ENCODE measurements at regions not wholly inside any gene's neighbourhood (a gene's known extent, or its start where the extent isn't known, plus 50 kb on each side); places are given as distances from the start of the nearest gene placed in this dataset.

DNA sequence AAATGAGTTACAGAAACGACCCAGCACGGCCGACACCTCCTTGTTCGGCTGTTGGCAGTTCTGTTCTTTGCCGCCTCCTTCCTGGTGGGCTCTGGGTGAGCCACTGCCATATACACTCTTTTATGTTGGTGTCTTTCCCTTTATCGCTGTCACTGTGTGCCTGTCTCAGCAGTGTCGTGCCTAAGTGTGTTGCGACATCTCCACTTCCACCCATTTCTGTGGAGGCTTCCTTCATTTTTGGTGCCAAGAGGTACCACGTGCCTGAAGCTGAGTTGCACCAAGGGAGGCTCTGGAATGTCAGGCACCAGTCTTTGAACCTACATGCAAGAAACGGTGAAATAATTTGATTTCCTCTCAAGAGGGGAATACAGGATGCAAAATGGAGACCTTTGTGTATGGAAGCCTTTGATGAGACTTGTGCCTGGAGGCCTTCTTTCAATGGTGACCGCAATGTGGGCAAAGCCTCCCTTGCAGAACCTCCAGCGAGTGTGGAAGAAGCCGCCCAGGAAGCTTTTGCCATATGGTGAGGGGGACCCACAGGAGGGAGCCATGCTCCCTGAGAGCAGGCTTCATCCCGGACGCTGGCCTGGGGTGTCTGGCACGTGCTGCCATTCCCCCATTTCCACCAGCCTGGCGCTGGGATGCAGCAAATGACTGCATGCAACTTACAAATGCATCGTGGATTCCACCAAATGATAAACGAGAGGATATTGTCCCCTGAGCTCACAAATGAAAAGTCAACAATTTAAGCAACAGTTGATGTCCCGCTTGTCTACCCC, 136.2 kb downstream of the TEX29 start:
- no peak for DNase-seq

DNA sequence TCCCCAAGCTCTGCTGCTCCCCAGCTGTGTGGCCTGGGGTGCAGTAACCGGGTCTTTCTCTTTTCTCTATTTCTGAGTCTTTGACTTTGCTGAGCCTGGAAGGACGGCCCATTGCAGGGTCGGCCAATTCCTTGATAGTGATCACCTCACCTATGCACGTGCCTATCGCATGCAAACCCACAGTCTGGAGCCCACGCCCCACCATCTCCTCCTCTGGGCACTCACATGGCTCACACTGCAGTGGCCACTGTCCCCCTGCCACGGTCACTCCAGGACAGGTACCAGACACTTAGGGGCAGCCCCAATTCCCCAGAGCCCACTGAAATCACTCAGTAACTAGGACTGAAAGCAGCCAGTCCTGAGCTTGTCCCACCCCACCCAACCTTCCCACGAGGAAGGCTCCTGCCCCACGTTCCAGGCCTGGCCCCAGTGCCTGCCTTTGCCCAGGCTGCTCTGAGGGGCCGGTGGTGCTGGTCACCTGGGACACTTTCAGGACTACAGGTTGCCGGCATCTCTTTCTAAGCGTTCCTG, 137.6 kb downstream of the TEX29 start:
- no peak for DNase-seq

DNA sequence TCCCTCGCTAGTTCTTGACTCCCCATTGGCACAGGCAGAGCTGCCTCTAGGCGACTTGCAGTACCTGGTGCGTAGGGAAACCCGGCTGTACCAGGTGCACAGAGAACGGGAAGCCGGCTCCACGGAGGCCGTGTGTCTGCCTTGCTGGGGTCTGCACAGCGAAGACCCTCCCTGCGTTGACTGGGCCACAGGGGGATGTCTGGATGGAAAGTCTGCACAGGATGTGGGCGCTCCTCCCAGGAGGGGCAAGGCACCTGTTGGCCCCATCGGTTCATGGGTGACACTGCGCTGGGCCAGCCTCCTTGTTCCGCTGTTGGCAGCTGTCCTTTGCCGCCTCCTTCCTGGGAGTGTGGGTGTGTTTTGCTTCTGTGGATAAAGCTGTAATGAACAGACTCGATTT, 138.3 kb downstream of the TEX29 start:
- no peak for DNase-seq

DNA sequence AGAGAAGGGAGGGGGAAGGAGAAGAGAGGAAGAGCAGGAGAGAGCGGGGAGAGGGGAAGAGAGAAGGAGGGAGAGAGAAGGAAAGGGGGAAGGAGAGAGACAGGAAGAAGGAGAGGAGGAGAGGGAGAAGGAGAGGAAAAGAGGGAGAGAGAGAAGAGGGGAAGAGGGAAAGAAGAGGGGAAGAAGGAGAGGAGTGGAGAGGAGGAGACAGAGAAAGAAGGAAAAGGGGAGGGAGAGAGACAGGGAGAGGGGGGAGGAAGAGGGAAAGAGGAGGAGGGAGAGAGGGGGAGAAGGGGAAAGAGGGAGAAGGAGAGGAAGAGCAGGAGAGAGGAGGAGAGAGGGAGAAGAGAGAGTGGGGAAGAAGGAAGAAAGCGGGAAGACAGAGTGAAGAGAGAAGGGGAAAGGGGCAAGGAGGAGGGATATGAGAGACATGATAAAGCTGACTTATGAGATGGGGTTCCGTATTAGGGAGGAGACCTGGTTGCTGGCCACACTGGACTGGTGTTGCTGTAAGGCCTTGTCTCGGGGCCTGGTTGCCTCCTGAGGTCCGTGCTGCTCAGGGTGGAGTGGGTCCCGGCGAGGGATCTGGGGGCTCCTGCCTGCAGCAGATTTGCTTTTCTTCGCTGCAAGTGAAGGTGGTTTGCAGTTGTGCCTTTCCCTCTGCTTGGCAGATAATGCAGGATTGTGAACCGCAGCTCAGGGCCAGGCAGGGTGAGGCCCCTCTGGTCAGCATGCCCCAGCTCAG, 139.5 kb downstream of the TEX29 start:
- no peak for DNase-seq

DNA sequence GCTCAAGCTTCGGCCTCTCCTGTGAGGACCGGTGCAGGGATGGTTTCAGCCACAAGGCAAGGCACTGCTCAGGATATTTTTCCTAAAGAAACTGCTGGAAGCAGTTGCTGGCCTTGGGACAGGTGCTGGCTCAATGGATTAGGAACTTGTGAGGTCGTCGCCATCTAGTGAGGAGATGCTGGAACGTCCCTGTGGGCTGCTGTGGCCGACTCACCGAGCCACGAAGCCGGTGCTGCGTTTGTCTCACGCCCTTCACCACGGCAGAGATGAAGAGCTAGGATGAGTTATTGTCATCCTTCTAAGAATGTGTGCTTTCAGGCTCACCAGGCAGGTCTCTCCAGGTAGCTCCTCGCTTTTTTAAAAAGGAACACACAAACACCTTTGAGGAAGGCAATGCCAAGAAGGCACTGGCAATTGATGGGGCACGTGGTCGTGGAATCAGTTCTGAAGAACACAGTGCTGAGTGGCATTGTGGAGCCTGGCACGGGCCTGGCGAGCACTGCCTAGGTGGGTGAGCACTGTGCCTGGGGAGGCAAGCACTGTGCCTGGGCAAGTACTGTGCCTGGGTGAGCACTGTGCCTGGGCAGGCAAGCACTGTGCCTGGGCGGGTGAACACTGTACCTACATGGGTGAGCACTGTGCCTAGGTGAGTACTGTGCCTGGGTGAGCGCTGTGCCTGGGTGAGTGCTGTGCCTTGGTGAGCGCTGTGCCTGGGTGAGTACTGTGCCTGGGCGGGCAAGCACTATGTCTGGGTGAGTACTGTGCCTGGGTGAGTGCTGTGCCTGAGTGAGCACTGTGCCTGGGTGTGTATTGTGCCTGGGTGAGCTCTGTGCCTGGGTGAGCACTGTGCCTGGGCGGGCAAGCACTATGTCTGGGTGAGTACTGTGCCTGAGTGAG, 140.4 kb downstream of the TEX29 start:
- peak; percentile 71 for DNase-seq

DNA sequence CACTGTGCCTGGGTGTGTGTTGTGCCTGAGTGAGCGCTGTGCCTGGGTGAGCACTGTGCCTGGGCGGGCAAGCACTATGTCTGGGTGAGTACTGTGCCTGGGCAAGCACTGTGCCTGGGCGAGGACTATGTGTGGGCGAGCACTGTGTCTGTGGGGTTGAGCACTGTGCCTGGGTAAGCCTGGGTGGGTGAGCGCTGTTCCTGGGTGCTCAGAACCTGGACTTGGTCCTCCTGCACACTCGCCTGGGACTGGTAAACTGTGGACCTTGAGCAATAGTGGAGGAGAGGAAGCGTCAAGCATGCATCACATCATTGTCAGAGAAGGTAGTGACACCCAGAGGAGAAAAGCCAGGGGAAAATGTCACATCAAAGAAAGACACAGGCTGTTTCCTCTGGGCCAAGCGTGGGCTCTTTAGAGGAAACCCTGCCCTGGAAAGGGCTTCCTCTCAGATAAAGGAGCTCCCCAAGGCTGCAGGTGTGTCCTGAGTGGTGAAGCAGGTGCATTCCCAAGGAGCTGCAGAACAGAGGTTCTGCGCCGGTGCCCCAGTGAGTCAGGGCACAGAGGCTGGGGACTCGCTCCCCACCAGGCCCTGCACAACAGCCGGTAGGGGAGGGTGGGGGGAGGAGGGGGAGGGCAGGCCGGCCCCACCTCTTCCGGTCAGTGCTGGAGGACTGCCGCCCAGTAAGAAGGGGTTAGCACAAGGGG, 141.2 kb downstream of the TEX29 start:
- no peak for DNase-seq

DNA sequence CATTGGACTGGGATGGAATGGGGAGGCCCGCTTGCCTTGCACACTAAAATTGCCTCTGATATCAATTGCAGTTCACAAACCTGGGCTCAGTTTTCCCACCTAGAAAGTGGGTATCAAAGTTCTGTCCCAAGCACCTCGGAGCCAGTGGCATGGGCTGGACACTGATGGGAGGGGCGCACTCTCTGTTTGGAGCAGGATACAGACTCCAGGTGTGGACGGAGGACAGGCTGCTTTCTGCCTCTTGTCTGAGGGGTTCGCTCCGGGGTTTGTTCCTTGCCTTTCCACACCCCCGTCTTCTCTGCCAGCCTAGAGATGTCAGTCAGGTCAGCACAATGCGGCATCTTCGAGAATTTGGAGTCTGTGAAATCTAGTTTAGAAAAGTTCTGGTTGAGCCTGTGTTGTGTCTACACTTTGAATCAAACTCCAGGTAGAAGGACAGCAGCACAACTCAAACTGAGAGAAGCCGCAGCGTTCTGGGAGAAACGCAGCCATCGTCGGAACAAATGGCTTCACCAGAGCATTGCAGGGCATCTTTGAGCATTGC, 141.9 kb downstream of the TEX29 start:
- DNase-seq = no peak

DNA sequence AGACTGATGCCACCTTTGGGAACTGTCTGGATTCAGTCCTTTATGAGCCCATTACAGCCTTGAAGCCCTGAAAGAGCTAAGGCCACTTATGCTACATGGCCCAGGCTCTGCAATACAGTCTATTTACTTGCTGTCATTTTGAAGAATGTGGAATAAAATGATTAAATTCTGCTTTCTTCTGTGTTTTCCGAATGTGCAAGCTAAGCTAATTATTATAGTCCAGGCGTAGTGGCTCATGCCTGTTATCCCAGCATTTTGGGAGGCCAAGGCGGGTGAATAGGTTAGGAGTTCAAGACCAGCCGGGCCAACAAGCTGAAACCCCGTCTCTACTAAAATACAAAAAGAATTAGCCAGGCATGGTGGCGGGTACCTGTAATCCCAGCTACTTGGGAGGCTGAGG, 142.5 kb downstream of the TEX29 start:
- DNase-seq = no peak

DNA sequence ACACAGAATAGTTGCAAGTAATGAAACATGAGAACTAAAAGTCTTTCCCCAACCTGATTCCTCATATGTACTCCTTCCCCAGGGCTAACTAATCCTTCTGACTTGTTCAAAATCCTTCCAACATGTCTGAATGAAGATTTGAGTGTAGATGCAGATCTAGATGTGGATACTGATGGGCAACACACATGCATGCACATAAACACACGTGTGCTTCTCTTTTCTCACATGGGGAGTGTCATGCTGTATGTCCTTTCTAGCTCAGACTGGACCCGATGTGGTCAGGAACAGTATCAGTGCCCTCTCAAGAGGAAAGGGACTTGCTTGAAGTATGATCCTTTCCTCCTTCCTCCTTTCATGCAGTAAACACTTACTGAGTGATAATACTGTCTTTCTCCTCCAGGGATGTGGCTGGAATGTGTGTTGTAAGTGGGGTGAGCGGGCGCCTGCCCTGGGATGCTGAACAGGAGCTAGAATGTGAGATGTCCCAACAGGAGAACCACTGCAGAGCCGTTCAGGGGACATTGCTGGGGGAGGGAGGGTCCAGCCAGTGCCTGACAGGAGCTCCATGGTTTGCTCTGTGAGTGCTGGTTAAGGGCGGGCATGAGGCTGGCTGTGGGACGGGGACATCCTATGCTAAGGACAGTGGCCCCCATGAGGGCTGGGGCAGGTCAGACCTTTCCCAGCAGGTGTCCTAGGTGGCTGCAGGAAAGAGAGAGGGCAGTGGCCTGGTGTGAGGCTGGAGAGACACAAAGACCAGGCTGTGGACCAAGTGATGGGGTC, 146.9 kb downstream of the TEX29 start:
- DNase-seq = no peak

DNA sequence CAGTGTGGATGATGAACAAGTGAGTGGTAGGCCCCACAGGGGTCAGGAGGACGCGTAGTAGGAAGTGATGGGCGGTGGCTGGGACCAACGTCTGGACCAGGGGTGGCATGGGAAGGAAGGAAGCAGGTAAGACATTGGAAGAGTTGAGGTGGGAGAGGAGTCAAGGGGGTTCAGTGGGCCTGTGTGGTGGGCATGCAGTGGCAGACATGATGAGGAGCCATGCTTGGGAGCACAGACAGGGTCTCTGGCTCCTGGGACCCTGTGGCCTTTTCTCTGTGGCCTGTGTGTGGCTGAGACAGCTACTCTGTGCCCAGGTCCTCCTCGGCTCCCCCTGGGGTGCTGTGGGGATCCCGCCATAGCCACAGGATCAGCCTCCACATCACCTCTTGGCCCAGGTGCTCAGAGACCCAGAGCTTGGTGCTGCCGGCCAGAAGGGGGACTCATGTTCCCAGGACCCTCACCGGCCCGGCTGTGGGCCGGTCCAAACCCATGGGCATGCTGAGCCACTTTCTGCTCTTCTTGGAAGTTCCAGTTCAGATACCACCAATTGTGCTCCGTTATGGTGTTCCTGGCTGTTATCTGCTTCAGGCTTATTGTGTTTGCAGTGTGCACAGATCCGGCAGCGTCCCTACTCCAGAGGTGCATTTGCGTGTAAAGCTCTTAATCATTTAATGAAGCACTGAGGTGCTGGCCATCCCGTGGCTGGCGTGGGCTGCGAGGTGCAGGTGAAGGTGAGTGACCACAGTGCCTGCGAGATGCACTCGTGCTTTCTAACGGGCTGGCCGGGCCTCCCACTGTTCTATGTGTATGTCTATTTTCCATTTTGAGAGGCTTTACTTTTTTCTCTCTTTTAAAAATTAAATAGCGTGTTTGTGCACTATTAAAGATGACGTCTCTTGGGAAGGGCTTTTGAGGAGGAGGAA, 147.9 kb downstream of the TEX29 start:
- DNase-seq = no peak

DNA sequence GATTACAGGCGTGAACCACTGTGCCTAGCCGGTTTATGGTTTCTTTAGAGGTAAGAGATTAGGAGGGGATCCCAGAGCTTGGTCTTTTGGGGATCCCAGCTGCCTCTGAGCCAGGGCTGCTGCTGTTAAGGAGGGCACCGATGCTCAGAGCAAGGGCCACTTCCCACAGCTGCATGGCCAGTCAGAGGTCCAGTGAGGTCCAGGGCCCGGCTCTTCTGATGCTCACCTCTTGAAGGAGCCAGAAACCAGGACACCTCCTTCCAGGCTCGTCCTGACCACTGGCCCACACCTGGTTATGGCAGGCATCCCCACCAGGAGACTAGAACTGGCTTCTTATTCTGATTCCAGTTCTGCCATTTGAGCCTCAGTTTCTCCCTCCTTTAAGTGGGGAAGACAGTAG, 149.0 kb downstream of the TEX29 start:
- no peak for DNase-seq

DNA sequence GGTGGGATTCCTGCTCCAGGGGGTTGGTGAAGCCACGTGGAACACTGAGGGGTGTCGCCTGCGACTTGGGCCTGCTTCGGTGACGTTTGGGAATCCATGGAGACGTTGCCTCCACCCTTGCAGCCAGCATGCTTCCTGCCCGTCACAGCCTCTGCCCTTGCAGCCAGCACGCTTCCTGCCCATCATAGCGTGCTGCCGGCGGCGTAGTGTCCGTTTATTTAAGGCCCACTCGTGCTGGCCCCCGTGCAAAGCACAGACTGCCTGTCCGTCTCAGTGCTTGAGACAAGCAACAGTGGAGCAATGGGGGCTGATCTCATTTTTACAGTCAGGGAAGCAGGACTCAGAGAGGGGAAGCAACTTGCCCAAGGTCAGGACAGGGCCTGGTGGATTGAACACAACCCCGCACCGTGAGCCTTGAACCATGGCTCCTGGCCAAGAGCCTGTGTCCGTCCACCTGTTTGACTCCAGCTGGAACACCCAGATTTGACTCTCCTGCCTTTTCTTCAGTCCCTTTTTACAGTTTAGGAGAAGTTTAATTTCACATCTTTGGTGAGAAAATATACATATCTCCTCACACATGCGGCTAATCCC, 149.6 kb downstream of the TEX29 start:
- no peak for DNase-seq

DNA sequence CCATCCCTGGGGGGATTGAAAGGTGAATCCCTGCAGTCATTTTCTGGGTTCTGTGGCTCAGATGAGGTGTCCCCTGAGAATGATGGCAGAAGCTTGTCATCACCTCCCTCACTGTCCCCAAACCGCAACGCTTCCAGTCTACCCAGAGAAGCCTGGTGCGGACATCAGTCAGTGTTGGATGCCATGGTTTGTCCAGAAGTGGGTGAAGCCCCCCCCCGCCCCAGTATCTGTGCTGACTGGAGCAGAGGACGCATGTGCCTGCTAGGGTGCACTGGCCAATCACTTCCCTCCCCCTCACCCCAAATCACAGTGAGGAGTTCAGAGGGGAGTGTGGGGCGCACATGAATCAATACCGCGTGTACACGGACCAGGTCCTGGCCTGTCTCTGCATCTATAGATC, 150.5 kb downstream of the TEX29 start:
- no peak for DNase-seq

DNA sequence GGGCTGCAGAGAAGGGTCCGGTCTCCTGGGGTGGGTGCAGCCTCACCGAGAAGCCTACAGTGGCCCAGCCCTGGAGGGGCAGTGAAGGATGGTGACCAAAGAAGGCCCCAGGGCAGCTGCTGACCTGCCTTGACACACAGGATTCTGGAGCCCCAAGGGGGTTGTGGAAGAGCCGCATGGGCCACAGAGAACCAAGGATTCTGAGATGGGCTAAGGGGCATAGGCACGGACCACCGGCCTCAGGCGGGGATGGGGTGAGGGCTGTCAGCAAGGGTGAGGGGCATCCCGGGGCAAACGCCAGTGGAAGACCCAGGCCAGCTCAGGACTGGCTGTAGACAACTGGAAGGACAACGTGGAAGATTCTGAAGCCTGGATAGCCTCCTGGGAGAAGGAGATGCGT, 151.6 kb downstream of the TEX29 start:
- DNase-seq = no peak

DNA sequence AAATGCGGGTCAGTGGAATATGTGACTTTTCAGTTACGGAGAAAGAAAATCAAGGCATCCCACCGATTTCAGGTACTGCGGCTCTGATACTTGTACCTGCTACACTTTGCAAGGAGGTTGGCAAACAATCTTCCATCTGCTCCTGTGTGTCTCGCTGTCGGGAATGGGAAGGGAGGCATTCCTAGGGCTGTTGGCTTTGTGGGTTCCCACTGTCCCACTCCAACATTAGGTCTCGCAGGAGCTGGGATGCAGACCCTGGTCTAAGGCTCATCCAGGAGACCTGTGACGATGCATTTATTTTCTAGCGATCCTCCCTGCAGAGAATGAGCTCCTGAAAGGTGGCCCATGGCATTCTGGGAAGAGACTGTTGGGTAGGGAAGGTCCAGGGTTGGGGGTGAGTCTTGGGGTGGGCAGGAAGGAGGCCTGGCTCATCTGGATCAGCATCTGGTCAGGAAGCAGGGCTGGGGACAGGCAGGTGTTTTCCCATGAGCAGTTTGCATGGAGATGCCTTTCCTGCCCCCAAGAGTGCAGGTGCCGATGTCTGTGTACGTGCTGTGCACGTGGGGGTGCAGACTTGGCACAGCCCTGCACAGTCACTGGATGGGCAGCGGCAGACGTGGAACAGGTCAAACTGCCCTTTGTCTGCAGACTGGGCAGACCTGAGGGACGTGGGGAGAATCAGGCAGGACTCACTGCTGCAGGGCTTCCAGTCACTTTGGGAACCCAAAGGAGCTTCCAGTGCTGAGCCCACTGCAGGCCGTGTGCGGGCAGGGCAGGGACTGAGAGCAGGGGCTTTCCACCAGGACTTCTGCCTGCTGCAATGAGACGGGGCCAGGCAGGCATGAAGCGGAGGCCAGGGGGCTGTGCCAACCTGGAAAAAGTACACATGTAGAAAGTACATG, 152.4 kb downstream of the TEX29 start:
- no peak for DNase-seq

DNA sequence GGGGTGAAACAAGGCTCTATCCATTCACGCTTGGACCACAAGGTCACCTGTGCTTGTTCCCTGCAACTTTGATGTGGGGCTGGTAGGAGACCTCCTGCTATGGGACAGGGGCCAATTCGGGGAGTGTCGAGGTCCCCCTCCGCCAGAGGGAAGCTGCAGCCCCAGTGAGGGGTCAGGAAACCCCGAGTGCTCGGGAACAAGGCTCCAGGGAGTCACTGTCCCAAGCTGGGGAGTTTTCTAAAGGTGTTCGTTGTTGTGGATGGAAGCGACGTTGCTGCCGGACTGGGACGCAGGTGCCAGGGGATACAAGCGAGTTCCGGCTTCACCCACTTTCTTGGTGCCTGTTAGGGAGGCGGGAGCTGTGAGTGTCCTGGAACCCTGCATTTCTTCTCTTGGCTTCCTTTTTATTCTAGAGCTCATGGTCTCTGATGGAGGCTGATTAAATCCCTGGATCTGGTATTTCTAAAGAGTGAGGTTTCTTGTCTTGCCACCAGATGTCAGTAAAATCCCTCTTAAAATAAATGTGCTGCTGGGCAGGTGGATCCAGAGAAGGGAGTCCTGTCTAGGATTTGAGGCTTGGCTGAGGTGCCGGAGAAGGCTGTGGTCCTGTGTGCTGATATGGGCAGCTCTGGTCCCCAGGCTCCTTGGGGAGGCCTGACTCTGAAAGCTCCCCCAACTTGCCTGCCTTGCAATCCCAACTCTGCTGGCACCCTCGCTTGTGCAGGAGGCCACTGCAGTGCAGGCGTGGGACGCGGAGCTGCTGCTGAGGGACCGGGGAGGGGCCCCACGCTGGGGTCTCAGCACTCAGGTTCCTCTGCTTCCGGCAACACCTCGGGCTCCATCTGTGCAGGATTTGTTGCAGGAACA, 153.9 kb downstream of the TEX29 start:
- DNase-seq = peak; percentile 42

DNA sequence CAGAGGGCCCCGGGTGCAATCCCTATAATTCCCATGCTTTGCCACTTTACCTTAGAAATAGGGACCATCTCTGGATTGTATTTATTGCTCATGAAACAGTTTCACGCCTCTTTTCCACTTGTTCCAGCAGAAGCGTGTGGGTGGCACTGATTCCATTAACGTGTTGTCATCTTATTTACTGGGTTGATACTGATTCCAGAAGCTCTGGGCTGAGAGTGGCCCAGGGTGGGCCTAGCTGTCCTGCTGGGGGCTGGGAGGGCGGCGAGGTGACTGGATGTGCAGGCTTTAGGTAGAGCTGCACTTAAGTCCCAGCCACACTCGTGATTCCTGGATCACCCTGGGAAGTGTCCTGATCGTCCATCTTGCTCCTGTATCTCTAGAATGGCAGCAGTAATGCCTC, 155.0 kb downstream of the TEX29 start:
- no peak for DNase-seq

Data from muscle of arm (tissue), 1 donor.